HepG2 (cell line): ENCODE measurements at regions not wholly inside any gene's neighbourhood (a gene's known extent, or its start where the extent isn't known, plus 50 kb on each side); places are given as distances from the start of the nearest gene placed in this dataset.

ENCODE experiments used
- ATAC-seq: fragments of 200-7000 bp; cut with Tn5 transposase; 3 replicates; pipeline ENCODE4 v1.9.1; 2020; ENCODE audit warnings: mild to moderate bottlenecking, moderate library complexity
- BruUV-seq: library from RNA; stranded (reverse); fragments of 400-500 nt; replicated peaks from 2 replicates; lab custom pipeline; 2021; lab: Mats Ljungman, UMichigan
- CTCF ChIA-PET: fragments of 300-600 bp; formaldehyde crosslinking; extraction: SDS; loops from one replicate; lab custom pipeline; 2021; ENCODE audit warnings: low total read pairs, inconsistent platforms, low intra/inter-chr PET ratio; lab: Yijun Ruan, JAX
- POLR2A ChIA-PET: fragments of 350-600 bp; sonication (Branson Sonifier 250); formaldehyde crosslinking; loops from one replicate; lab custom pipeline; 2020; ENCODE audit warnings: antibody characterized with exemption, inconsistent platforms; lab: Yijun Ruan, JAX
- DNase-seq: peaks from one replicate; pipeline ENCODE4 v3.0.0-alpha.2; 2015; ENCODE audit warnings: low spot score
- FAIRE-seq: peaks from 3 replicates; lab custom pipeline; 2011; peaks lifted over from hg19 to GRCh38; lab: Jason Lieb, UNC
- H2AFZ ChIP-seq: one replicate; pipeline ENCODE4 v1.6.1; 2011; ENCODE audit warnings: low read length, inconsistent platforms
- H3K27ac ChIP-seq: fragments of 300-600 bp; 3 replicates; pipeline ENCODE4 v1.8.0; 2011; ENCODE audit warnings: mixed run types, mild to moderate bottlenecking, mixed read lengths, low read length, inconsistent platforms; ENCODE audit not compliant: insufficient read depth; ENCODE audit errors: extremely low read length
- H3K27me3 ChIP-seq, 2 experiments: fragments of 200-600 bp in 1 of 2; 2 replicates in 1 of 2; 3 replicates in 1 of 2; pipeline versions ENCODE4 v1.6.0 to v1.8.0; 2011; ENCODE audit warnings: low read length in 2 of 2, mild to moderate bottlenecking in 2 of 2, moderate library complexity in 2 of 2, inconsistent platforms in 1 of 2; ENCODE audit not compliant: insufficient read depth in 2 of 2, control insufficient read depth in 1 of 2
- H3K36me3 ChIP-seq, 2 experiments: fragments of 200-600 bp in 1 of 2; replicated peaks in 1 of 2; 2 replicates in 1 of 2; 3 replicates in 1 of 2; pipeline versions ENCODE4 v1.5.1 to v1.8.0; 2011; ENCODE audit warnings: low read length in 2 of 2, inconsistent platforms in 1 of 2; ENCODE audit not compliant: insufficient read depth in 2 of 2, control insufficient read depth in 1 of 2
- H3K4me1 ChIP-seq: 2 replicates; pipeline ENCODE4 v1.5.1; 2012; ENCODE audit warnings: low read length, inconsistent platforms; ENCODE audit not compliant: insufficient read depth
- H3K4me2 ChIP-seq: 2 replicates; pipeline ENCODE4 v1.6.0; 2011; ENCODE audit warnings: low read depth, low read length, inconsistent platforms
- H3K4me3 ChIP-seq, 3 experiments: fragments of 200-600 bp in 1 of 3; sonication (generic), shearing (Covaris generic) in 1 of 3; replicated peaks in 1 of 3; 2 replicates each; pipeline ENCODE4 v1.5.1; 2011 to 2016; ENCODE audit warnings: low read length in 3 of 3, inconsistent platforms in 2 of 3, low read depth in 2 of 3, mild to moderate bottlenecking in 2 of 3, control low read depth in 1 of 3, mixed read lengths in 1 of 3; ENCODE audit not compliant: insufficient read depth in 1 of 3
- H3K79me2 ChIP-seq: one replicate; pipeline ENCODE4 v1.6.1; 2011; ENCODE audit warnings: low read length, inconsistent platforms; ENCODE audit not compliant: insufficient read depth
- H3K9ac ChIP-seq: 2 replicates; pipeline ENCODE4 v1.6.0; 2011; ENCODE audit warnings: mild to moderate bottlenecking, low read depth, low read length, inconsistent platforms; ENCODE audit not compliant: insufficient read depth
- H3K9me3 ChIP-seq: 2 replicates; pipeline ENCODE4 v1.5.1; 2012; ENCODE audit warnings: mild to moderate bottlenecking, low read length
- H4K20me1 ChIP-seq: 2 replicates; pipeline ENCODE4 v1.6.0; 2011; ENCODE audit warnings: inconsistent platforms, mild to moderate bottlenecking, low read length, moderate library complexity; ENCODE audit not compliant: insufficient read depth
- EZH2 ChIP-seq: conservative IDR thresholded peaks from 2 replicates; pipeline ENCODE4 v1.6.1; 2012; ENCODE audit warnings: mild to moderate bottlenecking, low read depth, low read length, moderate library complexity
- ZNF879 ChIP-seq: sonication (generic); formaldehyde crosslinking; IDR thresholded peaks from 2 replicates; pipeline ENCODE4 v1.8.1; 2023; ENCODE audit warnings: missing genetic modification reagents
- WGBS: methylation state at CpG from one replicate; pipeline ENCODE4 v1.1.6; 2017; ENCODE audit warnings: low lambda C conversion rate; 5-methylcytosine and 5-hydroxymethylcytosine counted together
- in situ Hi-C: cut with HindIII; loops from 2 replicates; pipeline ENCODE4 v1.10.0; 2017; ENCODE audit warnings: low pct_unique_long_range_greater_than_20kb; ENCODE audit not compliant: extremely low pct_ligation_motif_present
- intact Hi-C: fragments of 100-400 bp; cut with micrococcal nuclease; formaldehyde crosslinking; loops from one replicate; pipeline ENCODE4 v1.10.0; 2022; ENCODE audit not compliant: unreplicated experiment
- TF ChIP-seq, protein P1 (sequence below): sonication (generic); formaldehyde crosslinking; IDR thresholded peaks from 2 replicates; pipeline ENCODE4 v1.8.0; 2023; ENCODE audit warnings: mild to moderate bottlenecking, missing genetic modification reagents
- TF ChIP-seq, protein P2 (sequence below): sonication (generic); formaldehyde crosslinking; conservative IDR thresholded peaks from 2 replicates; pipeline ENCODE4 v1.8.1; 2023; ENCODE audit warnings: missing genetic modification reagents

DNA sequence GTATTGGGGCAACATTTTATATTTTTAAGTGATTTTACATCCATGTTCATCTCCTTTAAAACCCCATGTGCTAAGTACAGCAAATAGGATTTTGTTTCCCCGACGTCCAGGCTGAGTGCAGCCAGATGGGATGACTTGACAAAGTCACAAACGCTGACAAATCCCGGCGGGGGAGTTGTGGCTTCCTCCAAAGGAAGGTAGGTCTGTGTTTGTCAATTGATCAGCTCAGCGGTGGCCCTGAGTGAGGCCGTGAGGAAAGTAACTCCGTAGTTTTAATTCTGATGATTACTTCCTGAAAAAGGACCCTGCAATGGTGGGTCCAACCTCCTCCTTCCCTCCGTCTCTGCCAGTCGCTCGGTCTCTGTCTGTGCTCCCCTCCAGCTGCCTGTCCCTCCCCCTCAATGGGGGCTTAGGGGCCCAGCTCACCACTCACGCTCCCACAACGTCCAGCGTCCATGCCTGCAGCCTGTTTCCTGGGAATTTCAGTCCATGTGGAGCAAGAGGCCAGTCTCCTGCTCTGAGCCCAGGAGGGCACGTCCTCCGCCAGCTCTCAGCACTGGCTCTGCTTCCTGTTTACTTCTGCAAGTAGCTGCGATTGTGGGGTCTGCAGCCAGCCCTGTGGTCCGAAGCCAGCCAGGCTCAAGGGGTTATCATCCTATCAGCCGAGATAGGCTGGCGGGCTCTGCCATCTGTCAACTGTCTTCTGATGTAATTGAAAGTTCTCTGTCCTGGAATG lies 209.4 kb upstream of the FOXF1 start:
- CTCF ChIA-PET = no interaction called here
- Histone ChIP-seq H3K9me3 (no peaks in the 10 kb centered on the region), H3K27ac (no peak overlapping the region), H4K20me1 (peaks cover 4% of the 10 kb centered on the region; the same call in 1 of the 2 replicates), H2AFZ (no peak overlapping the region), H3K79me2 (no peaks in the 10 kb centered on the region), H3K4me2 (no peak overlapping the region), H3K27me3 (peaks cover 21 to 87% of the 10 kb centered on the region in 2 experiments), H3K4me3 (no peak overlapping the region), H3K4me1 (no peaks in the 10 kb centered on the region), H3K9ac (no peak overlapping the region), H3K36me3 (no peaks in the 10 kb centered on the region)
- intact Hi-C loops (no loop called here), in situ Hi-C loops (loop anchor here (10.0 kb wide), 1 partner anchor 226 kb away; no protein-coding TSS in a partner anchor)
- no peak for FAIRE-seq
- POLR2A ChIA-PET = no interaction called here
- no peak for ATAC-seq
- WGBS = 17% methylated on average over 18 of the region's 20 CpGs
- BruUV-seq = no TSS peak
- DNase-seq = no peak
- TF ChIP-seq ZNF879 (CRISPR knock-in tag) (no peak), EZH2 (0 out of 2 replicates have a peak, but pooled peaks have one; percentile 37)
- TF ChIP-seq, protein P1, sequence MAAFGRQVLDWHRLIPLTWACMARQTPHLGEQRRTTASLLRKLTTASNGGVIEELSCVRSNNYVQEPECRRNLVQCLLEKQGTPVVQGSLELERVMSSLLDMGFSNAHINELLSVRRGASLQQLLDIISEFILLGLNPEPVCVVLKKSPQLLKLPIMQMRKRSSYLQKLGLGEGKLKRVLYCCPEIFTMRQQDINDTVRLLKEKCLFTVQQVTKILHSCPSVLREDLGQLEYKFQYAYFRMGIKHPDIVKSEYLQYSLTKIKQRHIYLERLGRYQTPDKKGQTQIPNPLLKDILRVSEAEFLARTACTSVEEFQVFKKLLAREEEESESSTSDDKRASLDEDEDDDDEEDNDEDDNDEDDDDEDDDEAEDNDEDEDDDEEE (CRISPR knock-in tag) = no peak
- TF ChIP-seq, protein P2, sequence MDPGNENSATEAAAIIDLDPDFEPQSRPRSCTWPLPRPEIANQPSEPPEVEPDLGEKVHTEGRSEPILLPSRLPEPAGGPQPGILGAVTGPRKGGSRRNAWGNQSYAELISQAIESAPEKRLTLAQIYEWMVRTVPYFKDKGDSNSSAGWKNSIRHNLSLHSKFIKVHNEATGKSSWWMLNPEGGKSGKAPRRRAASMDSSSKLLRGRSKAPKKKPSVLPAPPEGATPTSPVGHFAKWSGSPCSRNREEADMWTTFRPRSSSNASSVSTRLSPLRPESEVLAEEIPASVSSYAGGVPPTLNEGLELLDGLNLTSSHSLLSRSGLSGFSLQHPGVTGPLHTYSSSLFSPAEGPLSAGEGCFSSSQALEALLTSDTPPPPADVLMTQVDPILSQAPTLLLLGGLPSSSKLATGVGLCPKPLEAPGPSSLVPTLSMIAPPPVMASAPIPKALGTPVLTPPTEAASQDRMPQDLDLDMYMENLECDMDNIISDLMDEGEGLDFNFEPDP (CRISPR knock-in tag) = no peak
